ENCODE measurements at regions not wholly inside any gene's neighbourhood (a gene's known extent, or its start where the extent isn't known, plus 50 kb on each side); places are given as distances from the start of the nearest gene placed in this dataset.

DNA sequence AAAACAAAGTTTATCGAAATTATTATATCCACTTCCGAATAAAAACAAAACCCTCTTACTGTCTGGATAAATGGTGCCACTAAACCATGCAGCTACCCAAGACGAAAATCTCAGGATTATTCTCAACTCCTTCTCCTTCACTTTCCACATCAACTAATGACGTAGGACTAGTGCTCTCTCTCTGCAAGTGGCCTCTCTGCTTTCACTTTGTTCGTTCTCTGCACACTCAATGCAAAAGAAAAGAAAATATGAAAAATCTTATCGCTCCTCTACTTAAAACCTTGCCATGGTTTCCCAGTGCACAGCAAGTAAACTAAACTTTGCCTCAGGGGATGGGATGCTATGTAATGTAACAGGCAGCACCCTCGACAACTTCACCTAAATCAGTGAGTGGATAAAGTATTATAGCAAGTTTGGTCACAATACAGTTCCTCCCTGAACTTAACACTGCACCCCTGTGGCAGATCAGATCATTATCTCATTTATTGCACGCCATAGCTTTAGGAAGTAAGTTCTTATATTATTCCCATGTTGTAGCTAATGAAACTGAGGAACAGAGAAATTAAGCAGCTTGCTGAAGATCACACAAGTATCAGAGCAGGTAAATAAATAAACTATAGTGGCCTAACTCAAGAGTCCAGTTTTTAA lies 262.7 kb upstream of the GADL1 start:
- no peak for DNase-seq

GRCh38 chr3:31157893-31158620 lies 263.6 kb upstream of the GADL1 start:
- no peak for DNase-seq

DNA sequence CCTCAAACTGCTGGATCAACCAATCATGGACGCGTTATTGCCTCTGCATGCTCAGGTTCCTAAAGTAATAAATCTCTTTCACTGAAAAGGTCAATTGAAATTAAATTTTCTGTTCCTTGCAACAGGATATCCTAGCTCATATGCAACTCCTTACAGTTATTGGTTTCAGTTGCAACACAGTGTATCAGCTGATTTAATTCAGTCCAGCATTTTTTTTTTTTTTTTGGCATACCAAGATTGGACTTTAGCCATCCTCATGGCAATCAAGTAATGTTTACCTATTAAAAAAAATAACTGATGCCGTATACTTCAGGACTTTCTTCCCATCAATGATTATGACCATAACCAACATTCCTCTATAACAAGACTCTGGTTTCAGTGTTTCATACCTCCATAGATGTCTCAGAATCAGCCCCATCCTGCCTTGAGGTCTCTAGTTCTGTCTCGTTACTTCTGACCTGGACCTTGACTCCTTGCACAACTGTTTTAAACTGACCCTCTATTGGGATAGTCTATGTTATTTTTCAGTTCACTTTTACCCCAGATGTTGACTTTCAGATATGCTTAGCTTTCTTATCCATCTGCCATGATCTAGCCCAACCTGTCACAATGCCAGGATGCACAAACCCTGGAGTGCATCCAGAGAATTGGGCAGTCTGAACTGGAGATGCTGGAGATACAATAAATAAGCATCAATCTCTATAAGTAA lies 265.0 kb upstream of the GADL1 start:
- no peak for DNase-seq

DNA sequence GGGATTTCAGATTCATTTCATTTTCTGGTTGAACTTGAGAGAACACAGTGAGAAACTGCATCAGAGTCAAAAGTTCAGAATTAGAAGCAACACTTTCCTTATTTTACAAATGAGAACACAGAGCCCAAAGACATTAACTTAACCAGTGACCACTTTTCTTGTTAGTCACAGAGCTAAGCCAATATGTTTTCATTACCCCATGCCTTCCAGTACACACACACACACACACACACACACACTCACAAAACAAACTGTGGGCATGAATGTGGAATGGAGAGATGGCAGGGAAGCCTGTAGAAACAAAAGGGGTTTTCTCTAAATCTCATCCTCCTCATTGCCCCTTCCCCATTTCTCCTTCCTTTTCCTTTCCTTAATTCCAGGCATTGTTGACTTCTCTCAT lies 267.4 kb upstream of the GADL1 start:
- DNase-seq = no peak

DNA sequence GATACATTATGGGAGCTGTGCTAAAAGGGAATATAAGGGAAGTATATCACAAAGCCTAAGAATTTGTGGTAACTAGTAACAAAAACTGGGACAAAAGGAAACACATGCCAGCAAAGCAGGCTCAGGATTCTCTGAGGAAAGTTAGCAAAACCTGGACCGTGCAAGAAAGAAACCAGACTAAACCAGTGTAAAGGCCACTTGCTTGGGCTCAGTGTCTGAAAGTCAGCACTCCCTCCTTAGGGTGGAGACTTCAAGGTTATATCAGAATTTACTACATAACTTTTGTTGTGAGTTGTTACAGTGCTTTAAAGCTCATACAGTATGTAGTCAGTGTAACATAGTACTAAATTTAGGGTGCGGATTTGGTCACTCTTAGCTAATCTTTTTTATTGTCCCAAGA lies 269.9 kb upstream of the GADL1 start:
- no peak for DNase-seq

DNA sequence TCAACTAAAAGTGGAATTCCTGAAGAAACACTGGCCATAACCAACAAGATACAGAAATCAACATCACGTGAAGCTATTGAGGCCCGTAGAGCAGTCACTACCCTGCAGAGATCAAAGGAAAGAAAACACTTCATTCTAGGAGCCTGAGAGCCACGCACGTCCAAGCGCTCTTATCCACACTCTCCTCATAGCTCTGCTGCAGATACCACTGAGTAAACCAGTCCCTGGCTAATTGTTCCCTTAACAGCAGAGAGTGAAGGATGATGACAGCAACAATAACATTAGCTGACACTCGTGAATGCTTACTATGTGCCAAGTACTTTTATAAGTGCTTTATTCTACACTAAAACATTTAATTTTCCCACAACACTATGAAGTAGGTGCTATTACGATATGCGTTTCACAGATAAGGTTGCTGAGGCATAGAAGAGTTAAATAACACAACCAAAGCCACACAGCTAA lies 271.0 kb upstream of the GADL1 start:
- peak; percentile 40 for DNase-seq

DNA sequence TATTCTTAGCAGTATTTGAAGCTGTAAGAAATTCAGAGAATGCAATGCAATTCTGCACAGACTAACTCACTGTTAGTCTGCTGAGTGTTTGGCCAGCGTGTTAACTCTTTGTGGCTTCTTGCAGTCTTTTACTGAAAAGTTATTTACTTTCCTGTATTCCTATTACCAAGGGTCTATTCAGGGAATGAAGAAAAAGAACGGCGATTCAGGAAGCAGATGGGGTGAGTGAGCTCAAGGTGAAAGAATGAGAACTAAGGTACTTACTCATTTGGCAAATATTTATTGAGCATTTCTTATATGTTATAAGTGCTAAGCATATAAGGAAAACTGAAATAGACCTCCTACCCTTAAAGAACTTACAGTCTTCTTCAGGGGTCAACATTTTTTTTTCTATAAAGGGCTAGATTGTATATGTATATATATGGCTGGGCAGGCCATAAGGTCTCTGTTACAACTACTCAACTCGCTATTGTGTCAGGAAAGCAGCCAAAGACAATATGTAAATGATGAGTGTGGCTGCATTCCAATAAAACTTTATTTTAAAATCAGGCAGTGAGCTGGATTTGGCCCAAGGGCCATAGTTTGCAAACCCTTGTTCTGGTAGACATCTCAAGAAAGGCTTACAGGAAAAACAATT lies 271.9 kb upstream of the GADL1 start:
- no peak for DNase-seq

GRCh38 chr3:31167666-31168065 lies 273.2 kb upstream of the GADL1 start:
- no peak for DNase-seq

GRCh38 chr3:31170932-31171670 lies 276.6 kb upstream of the GADL1 start:
- no peak for DNase-seq

GRCh38 chr3:31172336-31172735 lies 277.9 kb upstream of the GADL1 start:
- DNase-seq = no peak

DNA sequence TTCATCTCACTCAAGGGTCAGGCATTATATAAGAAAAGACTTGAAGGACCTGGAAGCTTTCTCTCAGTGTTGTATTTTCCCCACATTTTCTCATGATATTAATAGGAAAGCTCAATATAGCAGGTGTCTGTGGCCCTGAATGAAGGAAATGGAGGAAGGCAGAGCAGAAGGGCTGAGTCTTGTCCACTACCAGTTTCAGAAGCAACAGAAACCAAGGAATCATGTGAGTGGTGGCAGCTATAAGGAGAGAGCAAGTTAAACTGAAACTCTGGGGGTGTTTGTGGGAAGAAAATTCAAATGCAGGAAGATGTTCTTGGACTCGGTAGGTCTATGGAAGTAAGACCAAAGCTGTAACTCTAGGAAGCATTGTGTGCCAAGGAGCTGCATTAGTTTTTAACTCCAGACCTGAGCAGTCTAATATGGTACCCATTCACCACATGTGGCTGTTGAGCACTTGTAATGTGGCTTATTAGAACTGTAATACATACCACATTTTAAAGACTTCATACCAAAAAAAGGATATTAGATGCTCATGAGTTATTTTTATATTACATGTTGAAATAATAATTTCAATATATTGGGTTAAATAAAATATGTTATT lies 278.8 kb upstream of the GADL1 start:
- no peak for DNase-seq

- no peak for DNase-seq
These were observed 279.6 kb upstream of the GADL1 start for GRCh38 chr3:31174079-31174478.

DNA sequence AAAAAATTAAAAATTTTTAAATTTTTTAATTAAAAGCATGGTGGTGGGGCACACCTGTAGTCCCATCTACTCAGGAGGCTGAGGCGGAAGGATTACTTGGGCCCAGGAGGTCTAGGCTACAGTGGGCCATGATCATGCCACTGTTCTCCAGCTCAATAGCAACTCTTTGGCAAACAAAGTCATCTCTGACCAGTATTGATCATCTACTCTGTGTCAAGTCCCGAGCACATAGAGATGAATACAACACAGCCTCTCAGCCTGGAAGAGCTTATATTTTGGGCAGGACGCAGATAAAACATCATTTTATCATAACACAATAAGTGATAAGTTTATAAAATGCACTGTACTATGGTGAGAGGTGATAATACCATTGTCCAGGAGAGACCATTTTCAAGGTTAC lies 281.6 kb upstream of the GADL1 start:
- no peak for DNase-seq

DNA sequence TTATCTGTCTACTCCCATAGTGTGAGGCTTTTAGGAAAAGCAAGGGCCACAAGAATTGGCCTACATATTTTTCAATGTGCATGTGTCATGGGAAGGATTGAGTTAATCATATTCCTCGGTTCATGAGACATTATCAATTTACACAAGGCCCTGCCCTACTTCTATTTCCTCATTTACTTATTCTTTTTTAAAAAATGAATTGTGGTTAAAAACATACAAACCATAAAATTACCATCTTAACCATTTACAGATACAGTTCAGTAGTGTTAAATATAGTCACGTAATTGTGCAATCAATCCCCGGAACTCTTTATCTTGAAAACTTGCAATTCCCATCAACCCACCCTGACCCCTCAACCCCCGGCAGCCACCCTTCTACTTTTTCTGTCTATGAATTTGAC lies 284.0 kb upstream of the GADL1 start:
- no peak for DNase-seq

DNA sequence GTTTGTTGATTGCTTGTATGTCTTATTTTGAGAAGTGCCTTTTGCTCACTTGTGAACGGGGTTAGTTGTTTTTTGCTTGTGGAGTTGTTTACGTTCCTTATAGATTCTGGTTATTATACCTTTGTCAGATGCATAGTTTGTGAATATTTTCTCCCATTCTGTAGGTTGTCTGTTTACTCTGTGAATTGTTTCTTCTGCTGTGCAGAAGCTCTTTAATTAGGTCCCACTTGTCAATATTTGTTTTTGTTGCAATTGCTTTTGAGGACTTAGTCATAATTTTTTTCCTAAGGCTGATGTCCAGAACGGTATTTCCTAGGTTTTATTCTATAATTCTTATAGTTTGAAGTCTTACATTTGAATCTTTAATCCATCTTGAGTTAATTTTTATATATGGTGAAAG lies 285.3 kb upstream of the GADL1 start:
- no peak for DNase-seq

DNA sequence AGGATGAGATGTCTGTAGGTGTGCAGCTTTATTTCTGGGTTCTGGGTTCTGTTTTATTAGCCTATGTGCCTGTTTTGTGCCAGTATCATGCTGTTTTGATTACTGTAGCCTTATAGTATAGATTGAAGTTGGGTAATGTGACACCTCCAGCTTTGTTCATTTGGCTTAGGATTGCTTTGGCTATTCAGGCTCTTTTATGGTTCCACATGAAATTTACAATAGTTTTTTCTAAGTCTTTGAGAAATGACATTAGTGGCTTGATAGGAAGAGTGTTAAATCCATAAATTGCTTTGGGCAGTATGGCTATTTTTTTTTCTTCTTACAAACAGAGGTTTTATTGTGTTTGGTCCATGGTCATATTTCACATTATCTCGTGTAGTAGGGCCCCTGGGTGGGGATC lies 285.8 kb upstream of the GADL1 start:
- DNase-seq = no peak

DNA sequence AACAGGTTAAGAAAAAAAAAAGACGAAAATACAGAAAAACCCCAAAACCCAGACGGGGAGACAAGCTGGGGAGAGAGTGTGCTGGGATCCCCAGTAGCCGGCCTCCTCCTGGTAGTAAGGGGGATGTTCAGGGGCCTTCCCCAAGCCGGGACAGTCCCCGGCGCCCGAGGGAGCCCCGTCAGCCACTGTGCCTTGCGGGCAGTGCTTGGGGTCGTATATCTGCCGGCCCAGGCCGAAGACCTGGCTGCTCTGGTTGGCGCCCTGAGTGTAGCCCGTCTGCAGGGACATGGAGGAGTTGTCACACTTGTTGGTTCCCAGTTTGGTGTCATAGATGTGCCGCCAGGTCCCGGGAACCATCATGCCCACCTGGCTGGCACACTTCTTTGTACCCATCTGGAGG lies 287.2 kb upstream of the GADL1 start:
- DNase-seq = no peak

- DNase-seq = no peak
These were observed 288.2 kb upstream of the GADL1 start for GRCh38 chr3:31182661-31183060.

GRCh38 chr3:31184261-31185061 lies 290.0 kb upstream of the GADL1 start:
- DNase-seq = no peak

DNA sequence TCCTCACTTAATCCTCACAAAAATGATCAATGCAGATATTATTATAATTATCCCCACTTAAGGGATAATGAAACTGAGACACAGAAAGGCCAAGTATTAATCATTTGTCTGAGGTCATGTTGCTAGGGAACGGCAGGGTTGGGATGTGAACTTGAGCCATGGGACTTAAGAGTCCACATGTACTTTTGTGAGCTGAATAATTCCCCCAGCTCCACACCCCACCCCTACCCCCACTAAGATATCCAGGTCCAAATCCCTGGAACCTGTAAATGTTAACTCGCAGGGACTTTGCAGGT lies 290.5 kb upstream of the GADL1 start:
- DNase-seq = no peak

GRCh38 chr3:31186041-31186440 lies 291.6 kb upstream of the GADL1 start:
- no peak for DNase-seq

GRCh38 chr3:31187380-31187779 lies 292.9 kb upstream of the GADL1 start:
- DNase-seq = no peak

Measured in NCI-H510A (cell line).